ENCODE measurements at regions not wholly inside any gene's neighbourhood (a gene's known extent, or its start where the extent isn't known, plus 50 kb on each side); places are given as distances from the start of the nearest gene placed in this dataset.

DNA sequence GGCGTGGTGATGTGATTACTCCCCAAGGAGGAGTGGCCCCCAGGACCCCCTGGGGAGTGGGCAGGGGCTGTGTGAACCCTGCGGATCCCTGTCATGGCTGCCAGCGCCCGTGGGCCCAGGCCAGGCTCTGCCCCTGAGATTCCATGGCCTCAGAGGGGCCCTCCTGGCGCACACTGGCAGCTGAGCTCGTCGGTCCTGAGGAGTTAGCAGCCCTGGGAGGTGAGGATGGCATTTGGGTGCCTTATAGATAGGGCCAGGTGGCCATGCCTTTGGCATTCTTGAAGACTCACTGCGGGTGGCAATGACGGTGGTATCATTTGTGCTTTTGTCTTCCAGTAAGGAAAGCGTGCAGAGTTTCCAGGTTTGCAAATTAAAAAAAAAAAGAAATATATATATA, 146.8 kb upstream of the GSE1 start:
- DNase-seq, result no peak

DNA sequence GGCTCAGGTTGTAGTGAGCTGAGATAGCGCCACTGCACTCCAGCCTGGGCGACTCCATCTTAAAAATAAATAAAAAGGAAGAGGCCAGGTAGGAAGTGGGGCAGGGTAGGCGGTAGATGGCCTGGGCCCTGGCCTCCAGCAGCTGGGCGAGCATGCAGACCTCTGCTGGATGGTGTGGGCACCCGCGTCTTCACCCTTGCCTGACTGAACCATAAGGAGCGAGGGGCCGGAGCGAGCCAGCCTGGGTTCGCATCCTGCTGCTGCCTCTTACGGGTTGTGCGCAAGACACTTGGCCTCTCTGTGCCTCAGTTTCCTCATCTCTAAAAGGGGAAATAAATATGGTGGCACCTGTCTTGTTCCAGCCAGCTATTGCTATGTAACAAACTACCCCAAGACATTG, 146.1 kb upstream of the GSE1 start:
- no peak for DNase-seq

DNA sequence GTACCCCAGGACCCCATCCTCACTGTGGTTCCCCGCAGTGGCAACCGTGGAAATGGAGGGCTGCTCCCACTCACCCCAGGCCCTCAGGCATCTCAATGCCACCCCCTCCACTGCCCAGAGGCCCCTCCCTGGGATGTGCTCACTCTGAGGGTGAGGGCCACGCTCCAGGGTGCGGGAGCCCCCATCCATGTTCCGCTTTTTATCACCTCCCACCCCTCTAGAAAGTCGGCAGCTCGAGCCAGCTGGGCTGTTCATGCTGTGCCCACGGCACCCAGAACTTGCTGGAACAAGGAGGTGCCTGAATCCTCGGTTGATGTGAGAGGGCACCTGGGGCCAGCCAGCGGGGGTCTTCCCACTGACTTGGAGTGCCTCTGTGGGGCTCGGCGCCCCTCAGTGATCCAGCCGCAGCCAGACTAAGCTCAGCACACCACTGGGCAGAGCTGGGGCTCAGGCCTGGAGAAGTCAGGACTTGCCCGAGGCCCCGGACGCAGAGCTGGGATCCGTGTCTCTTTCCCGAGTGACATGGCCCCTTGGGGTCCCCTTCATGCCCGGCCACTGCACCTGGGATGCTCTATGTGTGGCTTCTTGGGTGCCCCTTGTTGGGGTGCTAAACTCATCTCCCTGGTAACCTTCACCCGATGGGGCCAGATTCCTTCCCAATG, 143.1 kb upstream of the GSE1 start:
- no peak for DNase-seq

DNA sequence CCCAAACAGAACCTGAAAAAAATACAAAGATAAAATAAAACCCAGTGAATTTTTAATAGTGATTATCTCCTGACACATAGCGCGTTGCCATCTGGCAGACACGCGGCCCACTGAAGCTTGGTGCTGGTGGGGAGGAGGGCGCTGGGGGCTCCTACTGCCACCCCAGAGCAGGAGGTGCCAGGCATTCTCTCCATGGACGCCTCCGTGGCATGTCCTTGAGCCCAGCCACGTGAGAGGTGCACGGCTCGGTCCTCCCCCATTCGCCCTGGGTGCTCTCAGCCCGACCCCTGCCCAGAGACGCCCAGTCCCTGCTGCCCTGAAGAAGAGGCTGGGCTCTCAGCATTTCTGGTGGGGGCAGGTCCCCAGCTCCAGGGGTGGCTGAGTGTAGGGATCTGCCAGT, 142.2 kb upstream of the GSE1 start:
- DNase-seq, result no peak

DNA sequence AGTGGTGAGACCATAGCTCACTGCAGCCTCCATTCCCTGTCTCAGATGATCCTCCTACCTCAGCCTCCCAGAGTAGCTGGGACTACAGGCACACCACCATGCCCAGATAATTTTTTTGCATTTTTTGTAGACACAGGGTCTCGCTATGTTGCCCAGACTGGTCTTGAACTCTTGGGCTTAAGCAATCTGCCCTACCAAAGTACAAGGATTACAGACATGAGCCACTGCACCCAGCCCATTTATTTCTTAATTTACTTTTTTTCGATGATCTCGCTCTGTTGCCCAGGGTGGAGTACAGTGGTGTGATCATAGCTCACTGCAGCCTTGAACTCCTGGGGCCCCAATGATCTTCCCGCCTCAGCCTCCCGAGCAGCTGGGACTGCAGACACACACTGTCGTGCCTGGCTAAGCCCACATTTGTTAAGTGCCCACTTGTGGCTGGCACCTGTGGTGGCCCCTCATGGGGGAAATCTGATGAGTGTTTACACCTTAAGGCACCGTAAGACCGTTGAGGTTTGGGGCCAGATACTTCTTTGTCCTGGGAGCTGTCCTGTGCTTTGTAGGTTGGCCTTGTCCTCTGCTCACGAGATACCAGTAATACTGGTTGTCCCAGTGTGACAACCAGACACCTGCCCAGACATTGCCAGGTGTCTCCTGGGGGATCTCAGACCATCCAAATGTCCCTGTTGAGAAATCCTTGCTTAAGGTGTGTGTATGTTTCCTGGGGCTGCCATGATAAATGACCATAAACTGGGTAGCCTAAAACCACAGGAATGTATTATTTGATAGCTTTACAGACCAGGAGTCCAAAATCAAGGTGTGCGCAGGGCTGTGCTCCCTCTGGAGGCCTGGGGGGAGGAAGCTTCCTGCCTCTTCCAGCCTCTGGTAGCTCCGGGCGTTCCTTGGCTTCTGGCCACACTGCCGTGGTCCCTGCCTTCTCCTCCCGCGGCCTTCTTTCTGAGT, 141.4 kb upstream of the GSE1 start:
- no peak for DNase-seq

DNA sequence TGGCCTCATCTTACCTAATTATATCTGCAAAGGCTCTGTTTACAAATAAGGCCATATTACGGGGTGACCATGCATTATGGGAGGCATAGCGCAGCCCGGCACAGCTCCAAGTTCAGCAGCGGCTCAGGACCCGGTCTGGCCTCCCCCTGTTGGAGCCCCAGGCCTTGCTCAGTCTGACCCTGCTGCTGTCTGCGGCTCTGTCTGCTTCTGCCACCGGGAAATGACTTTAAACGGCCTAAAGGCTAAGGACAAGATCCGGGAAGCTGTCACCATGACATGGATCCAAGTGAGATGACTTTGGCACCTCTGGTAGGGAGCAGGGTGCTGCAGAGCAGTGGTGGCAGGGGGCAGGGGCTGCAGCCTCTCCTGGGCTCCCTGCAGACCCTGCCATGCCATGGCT, 140.6 kb upstream of the GSE1 start:
- no peak for DNase-seq

DNA sequence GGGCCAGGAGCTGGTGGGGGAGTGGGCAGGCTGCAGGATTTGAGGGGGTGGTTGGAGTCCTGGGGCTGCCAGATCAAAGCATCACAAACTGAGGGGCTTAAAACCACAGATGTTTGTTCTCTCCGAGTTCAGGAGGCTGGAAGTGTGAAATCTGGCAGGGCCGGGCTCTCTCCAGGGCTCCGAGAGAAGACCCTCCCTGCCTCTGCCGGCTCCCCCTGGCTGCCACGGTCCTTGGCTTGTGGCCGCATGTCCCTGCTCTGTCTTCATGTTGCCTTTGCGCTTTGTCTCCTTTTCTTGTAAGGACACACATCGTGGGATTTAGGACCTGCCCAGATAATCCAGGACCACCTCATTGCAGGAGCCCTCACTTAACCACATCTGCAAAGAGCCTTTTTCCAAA, 139.8 kb upstream of the GSE1 start:
- DNase-seq, result no peak

DNA sequence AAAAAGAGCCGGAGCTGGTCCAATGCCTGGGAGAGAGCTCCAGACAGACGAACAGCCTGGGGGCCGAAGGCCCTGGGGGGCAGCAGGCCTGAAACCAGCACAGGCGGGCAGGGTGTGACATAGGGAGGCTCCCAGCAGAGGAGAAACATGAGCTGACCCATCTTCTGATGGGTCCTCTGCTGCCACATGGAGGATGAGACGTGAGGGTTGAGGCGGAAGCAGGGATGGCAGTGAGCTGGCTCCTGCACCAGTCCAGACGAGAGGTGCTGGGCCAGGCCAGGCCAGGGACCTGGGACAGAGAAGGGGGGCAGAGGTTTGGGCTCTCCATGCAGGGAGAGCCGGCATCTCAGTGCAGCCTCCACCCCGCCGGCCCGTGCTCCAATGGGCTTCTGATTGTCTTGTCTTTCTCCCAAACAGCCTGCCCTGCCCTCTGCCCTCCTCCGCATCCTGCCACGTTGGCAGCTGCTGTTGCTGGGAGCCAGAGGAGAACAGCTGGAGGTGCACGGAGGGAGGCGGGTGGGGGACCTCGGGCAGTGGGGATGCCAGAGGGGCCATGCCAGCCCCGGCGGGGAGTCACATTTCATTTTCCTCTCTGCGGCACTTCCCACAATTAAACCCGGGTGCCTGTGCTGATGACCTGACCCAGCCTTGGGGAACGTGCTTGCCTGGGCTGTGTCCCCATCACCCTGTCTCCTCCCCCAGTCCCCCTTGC, 139.1 kb upstream of the GSE1 start:
- no peak for DNase-seq

DNA sequence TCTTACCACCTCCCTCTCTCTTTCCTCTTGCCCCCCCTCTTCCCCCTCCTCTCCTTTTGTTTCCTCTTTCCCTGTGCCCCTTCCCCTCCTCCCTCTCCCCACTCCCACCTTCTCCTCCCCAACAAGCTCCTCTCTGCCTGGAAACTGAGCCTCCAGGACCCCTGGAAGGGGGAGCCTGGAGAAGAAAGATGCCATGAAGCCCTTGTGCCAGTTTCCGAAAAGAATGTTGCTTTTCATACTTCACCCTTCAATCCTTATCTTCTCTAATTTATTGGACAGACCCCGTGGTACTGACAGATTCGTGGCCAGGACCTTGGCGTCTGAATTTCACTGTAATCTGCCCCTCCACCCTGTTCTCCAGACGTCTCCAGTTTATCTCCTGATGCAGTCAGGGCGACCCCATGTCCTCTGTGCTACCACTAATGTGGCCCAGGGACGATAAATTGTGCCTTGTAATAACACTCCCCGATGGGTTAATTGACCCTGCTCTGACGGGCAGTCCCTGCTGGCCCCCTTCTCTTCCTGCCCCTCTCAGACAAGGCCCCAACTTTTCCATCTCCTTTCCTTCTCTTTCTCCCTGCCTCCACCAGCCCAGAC, 138.4 kb upstream of the GSE1 start:
- DNase-seq, result no peak

DNA sequence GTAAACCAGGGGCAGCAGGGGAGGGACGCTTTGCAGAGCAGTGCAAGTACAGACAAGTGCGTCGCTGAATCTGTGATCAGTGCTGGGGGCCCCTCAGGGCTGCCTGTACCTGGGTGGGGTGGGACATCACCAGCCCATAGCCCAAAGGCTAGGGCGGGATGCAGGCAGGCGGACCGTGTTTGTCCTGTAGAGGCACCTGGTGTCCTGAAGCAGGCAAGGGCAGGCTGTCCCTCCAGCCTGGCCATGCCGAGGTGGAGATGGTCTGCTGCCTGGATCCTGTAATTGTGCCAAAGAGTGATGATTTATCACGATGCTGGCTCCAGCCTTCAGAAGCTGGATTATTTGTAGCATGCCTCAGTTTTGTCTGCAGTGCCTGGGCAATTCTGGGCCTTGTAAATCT, 137.9 kb upstream of the GSE1 start:
- DNase-seq, result no peak

DNA sequence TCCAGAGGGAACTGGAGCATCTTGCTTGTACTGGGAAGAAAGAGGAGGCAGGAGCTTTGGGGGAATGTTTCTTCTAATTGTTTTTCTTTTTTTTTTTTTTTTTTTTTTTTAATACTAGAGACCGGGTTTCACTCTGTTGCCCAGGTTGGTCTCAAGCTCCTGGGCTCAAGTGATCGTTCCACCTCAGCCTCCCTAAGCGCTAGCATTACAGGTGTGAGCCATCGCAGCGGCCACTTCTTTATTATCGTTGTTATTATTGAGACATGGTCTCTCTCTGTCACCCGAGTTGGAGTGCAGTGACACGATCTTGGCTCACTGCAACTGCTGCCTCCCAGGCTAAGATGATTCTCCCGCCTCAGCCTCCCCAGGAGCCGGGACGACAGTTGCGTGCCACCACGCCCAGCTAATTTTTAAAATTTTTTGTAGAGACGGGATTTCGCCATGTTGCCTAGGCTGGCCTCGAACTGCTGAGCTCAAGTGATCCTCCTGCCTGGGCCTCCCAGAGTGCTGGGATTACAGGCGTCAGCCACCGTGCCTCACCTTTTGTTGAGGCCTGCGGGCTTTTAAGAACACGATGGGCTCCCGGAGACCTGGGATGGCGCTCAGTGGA, 137.3 kb upstream of the GSE1 start:
- DNase-seq, result no peak

DNA sequence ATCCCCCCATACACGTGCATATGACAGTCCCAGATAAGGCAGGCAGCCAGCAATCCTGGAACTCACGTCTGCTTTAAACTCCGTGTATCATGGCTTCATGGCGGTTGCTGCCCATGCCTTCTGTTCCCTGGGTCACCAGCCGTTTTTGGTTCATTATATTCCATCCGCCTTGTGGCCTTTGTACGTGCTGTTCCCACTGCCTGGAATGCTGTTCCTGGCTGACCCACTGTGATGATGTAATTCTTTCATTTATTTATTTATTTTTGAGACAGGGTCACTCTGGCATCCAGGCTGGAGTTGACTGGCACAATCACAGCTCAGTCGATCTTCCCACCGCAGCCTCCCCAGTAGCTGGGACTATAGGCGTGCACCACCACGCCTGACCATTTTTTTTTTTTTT, 136.7 kb upstream of the GSE1 start:
- no peak for DNase-seq

DNA sequence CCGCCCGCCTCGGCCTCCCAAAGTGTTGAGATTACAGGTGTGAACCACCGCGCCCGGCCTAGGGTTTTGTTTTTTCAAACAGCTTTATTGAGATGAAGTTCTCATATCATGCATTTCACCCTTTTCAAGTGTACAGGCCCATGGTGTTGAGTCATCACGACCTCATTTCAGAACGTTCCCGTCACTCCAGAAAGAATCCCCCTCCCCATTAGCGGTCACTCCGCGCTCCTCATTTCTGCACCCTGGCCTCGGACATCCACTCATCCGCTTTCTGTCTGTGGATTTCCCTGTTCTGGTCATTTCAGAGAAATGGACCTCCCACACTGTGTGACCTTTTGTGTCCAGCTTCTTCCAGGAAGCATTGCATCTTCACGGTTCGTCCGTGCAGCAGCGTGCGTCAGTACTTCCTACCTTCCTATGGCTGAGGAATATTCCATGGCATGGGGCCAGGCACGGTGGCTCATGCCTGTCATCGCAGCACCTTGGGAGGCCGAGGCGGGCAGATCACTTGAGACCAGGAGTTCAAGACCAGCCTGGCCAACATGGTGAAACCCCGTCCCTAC, 135.2 kb upstream of the GSE1 start:
- DNase-seq, result no peak

DNA sequence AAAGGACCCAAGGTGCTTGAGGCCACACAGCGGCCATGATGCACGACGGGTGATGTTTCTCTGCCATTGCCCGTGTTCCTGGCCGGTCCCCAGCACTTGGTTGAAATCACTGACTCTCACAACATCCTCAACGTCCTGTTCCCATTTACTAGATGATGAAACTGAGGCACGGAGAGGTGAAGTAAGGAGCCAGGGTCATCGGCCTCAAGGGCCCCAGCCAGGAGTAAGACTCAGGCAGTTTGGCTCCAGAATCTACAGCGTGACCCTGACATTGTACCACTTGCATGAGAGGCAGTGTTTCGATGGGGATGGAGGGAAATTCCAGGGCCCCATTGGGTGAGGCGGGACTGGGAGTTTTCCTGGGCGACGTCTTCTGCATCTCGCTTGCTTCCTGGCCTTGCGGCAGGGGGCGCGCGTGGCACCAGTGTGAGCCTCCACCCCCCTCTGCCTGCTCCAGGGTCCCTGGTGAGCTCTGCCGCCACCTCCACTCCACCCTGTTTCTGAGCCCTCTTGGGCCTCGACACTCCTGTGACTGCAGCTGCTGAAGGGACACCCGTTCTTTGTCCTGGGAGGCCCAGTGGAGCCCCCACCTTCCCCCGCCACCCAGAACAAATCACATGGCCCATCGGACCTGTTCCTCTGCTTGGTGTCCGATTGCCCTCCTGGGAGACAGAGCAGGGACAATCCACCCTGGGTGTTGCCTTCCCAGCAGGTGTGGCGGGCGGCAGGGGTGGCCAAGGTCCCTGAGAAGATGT, 133.0 kb upstream of the GSE1 start:
- DNase-seq, result no peak

DNA sequence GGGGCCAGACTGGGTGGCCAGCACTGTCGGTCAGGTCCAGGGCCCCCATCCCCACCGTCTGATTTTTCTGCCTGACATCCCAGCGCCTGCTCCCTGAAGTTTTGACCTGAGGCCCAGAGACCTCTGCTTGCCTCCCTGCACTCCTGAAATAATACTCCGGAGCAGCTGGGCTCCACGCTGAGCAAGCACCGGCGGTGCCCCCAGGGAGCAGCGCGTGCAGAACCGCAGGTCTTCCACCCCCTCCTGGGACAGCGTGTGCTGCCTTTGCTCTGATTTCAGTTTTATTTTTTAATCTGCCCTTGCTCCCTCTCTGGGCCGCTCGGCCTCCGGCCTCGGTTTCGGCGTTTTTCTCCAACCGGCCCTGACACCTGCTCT, 132.4 kb upstream of the GSE1 start:
- DNase-seq, result no peak

DNA sequence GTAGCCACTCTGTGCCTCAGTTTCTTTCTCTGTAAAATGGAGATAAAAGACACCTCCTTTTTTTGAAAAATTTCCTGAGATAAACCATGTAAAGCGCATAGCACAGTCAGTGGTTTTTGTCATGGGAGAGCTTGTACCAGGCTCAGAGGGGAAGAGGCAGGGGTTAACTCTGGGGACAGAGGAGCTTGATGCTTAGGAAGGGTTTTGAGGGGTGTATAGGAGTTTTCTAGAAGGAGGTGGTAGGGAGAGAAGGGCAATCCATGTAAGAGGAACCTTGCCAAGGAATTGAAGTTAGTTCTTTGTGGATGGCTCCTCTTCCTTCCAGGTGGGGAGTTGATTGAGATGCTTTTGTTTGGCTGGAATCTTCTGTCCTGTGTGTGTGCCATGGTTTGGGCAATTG, 131.9 kb upstream of the GSE1 start:
- DNase-seq, result no peak

DNA sequence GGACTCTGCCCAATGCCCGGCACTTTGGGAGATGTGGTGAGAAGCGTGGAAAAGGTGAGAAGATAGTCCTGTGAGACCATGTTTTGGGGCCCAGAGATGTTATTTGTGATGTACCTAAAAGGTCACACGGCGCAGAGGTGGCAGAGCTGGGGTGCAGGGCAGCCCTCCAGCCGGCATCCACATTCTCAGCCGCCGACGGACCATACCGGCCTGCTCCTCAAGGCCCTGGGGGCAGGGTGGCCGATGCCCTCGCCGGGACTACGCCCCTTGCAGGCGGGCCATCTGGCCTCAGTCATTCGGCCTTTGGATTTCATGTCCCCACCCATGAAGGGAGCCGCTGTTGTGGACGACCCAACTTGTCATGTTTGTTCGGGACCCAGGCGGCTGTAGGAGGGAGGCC, 131.4 kb upstream of the GSE1 start:
- DNase-seq, result no peak

DNA sequence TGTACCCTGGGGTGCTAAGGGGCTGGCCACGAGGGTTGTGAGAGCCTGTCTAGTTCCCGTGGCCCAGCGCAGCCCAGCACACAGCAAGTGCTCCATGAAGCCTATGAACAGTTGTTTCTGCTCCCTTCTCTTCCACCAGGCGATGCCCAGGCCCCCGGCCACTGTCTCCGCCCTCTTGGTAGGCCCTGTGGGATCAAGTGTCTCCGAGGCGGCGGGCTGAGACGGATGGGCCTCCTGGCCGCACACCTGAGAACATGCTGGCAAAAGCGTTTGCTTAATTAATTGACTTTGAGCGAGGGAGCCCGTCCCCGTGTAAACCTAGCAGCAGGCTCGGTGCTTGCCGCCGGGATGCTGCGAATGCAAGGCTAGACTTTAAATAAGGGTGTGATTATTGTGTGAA, 129.7 kb upstream of the GSE1 start:
- DNase-seq, result no peak

DNA sequence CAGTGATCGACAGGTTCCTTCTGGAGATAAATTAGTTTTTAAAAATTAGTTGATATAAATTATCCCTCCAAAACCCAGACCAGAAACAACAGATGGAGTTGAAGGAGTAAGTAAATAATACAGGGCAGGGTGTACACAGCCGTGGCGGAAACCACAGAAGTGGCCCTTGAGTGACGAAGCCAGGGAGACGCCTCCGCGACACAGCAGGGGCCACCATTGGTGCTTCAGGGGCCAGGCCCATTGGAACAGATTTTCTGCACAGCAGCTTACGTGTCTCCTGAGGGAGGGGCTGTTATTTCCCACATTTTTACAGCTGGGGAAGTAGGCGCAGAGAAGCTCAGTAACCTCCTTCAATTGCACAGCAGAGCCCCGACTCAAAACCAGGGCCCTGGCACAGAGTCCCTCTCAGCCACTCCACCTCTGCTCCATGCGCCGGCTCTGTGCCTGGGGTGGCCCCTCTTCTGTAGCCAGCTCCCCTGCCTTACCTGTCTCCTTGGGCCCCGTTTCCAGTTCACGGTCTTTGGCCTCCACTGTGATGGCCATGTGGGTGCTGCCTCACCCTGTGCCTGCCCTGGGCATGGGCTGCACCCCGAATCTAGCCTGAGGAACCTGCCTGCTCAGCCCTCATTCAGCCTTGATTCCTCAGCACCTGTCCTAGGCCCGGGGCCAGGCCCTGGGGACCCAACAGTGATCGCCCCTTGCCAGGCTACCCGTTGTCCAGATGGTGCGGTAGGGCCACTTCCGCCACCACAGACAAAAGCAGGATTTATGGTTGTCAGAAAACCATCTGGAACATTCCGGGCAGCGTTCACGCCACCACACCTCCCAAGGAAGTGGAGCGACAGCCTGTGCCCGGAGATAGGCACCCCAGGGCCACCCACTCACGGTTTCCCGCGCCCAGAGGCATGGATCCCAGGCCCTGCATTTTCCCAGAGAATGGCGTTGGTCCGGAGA, 128.5 kb upstream of the GSE1 start:
- DNase-seq, result no peak

DNA sequence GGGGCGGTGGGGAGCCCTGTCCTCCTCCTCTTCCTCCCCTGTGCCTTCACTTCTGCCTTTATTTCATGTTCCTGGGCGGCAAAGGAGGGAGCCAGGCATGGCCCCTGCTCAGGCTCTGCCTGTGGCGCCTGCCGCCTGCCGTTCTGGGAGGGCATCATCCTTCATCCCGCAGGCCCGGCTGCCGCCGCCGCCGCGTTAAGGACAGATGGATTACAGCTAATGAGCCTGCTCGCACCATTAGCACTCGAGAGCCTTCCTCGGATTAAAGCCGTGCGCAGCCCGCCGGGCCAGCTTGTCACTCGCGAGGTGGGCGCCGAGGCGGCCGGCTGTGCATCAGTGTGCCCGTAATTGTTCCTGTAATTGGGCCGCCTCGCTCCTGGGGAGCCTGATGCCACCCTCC, 127.7 kb upstream of the GSE1 start:
- DNase-seq, result no peak

Measured in activated CD4-positive, alpha-beta T cell treated with anti-CD3 and anti-CD28 coated beads, Interleukin-2, amount 50 U/mL, for 4 hours (primary cell).